A549 (cell line): ENCODE measurements at regions not wholly inside any gene's neighbourhood (a gene's known extent, or its start where the extent isn't known, plus 50 kb on each side); places are given as distances from the start of the nearest gene placed in this dataset.

ENCODE experiments used
- BHLHE40 ChIP-seq: IDR thresholded peaks from 2 replicates; pipeline ENCODE4 v1.6.1; 2012; ENCODE audit warnings: low read depth, low read length, inconsistent platforms
- CHD4 ChIP-seq: fragments of 200-600 bp; sonication (generic); IDR thresholded peaks from 2 replicates; pipeline ENCODE4 v1.6.1; 2016; ENCODE audit warnings: antibody characterized with exemption, mild to moderate bottlenecking, borderline replicate concordance
- TF ChIP-seq, protein P1 (sequence below): fragments of >200 bp; sonication (Bioruptor Twin); formaldehyde crosslinking; IDR thresholded peaks from 3 replicates; pipeline ENCODE4 v1.5.1; 2016

DNA sequence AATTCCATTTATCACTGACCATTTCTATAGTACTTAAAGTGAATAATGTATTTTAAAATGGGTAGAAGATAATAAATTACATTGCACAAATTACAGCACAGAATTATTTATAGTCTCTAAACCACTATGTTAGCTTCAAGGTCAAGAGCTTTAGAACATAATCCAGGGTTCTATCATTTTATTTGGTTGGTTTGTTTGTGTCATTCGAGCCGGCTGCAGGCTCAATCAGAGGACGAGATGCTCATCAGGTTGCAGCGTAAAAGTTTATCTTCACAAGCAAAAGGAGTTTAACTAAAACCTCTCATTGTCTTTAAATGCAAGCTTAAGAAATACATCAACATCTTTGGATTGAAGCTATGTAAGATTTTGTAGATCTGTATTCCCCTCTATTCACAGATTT lies 523.8 kb downstream of the EFNA5 start:
- TF ChIP-seq, protein P1, sequence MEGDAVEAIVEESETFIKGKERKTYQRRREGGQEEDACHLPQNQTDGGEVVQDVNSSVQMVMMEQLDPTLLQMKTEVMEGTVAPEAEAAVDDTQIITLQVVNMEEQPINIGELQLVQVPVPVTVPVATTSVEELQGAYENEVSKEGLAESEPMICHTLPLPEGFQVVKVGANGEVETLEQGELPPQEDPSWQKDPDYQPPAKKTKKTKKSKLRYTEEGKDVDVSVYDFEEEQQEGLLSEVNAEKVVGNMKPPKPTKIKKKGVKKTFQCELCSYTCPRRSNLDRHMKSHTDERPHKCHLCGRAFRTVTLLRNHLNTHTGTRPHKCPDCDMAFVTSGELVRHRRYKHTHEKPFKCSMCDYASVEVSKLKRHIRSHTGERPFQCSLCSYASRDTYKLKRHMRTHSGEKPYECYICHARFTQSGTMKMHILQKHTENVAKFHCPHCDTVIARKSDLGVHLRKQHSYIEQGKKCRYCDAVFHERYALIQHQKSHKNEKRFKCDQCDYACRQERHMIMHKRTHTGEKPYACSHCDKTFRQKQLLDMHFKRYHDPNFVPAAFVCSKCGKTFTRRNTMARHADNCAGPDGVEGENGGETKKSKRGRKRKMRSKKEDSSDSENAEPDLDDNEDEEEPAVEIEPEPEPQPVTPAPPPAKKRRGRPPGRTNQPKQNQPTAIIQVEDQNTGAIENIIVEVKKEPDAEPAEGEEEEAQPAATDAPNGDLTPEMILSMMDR = no peak
- TF ChIP-seq BHLHE40 = no peak
- TF ChIP-seq CHD4 = no peak
